IMR-90 (cell line): ENCODE measurements at regions not wholly inside any gene's neighbourhood (a gene's known extent, or its start where the extent isn't known, plus 50 kb on each side); places are given as distances from the start of the nearest gene placed in this dataset.

Source experiments
- ATAC-seq: fragments of 200-7000 bp; cut with Tn5 transposase; 2 replicates; pipeline ENCODE4 v1.9.1; 2020; ENCODE audit warnings: low read depth, mild to moderate bottlenecking, moderate library complexity
- BruUV-seq: library from RNA; stranded (reverse); fragments of 400-500 nt; replicated peaks from 2 replicates; lab custom pipeline; 2021; lab: Mats Ljungman, UMichigan
- CTCF ChIA-PET: fragments of 300-600 bp; formaldehyde crosslinking; extraction: SDS; loops from one replicate; lab custom pipeline; 2021; ENCODE audit warnings: antibody characterized with exemption; lab: Yijun Ruan, JAX
- POLR2A ChIA-PET: fragments of 300-600 bp; sonication (Branson Sonifier 250); formaldehyde crosslinking; loops from one replicate; lab custom pipeline; 2022; ENCODE audit warnings: antibody characterized with exemption; ENCODE audit not compliant: unreplicated experiment; lab: Charles Lee
- DNase-seq: peaks from one replicate; pipeline ENCODE4 v3.0.0; 2013
- H2AFZ ChIP-seq: replicated peaks from 2 replicates; pipeline ENCODE3; 2013; ENCODE audit warnings: low read length, mild to moderate bottlenecking; ENCODE audit not compliant: poor library complexity
- H2AK5ac ChIP-seq: 2 replicates; pipeline ENCODE4 v1.6.1; 2013; ENCODE audit warnings: low read depth, low read length, inconsistent platforms
- H2AK9ac ChIP-seq: replicated peaks from 2 replicates; pipeline ENCODE3; 2013; ENCODE audit warnings: mild to moderate bottlenecking, low read depth, low read length, moderate library complexity; ENCODE audit not compliant: poor library complexity
- H2BK120ac ChIP-seq: 2 replicates; pipeline ENCODE4 v1.6.1; 2013; ENCODE audit warnings: low read depth, low read length, inconsistent platforms
- H2BK15ac ChIP-seq: 3 replicates; pipeline ENCODE4 v1.6.1; 2013; ENCODE audit warnings: low read depth, low read length, inconsistent platforms
- H2BK20ac ChIP-seq: 2 replicates; pipeline ENCODE4 v1.6.1; 2013; ENCODE audit warnings: low read depth, mild to moderate bottlenecking, inconsistent platforms, low read length, moderate library complexity
- H2BK5ac ChIP-seq: 2 replicates; pipeline ENCODE4 v1.6.1; 2013; ENCODE audit warnings: mild to moderate bottlenecking, low read depth, low read length, inconsistent platforms; ENCODE audit not compliant: poor library complexity, severe bottlenecking
- H3K14ac ChIP-seq: replicated peaks from 2 replicates; pipeline ENCODE4 v1.6.1; 2013; ENCODE audit warnings: low read depth, low read length, inconsistent platforms
- H3K18ac ChIP-seq: 2 replicates; pipeline ENCODE4 v1.6.1; 2013; ENCODE audit warnings: low read depth, low read length, control low read depth
- H3K23ac ChIP-seq: 2 replicates; pipeline ENCODE4 v1.6.1; 2013; ENCODE audit warnings: low read depth, low read length, inconsistent platforms
- H3K27ac ChIP-seq: 2 replicates; pipeline ENCODE4 v1.5.1; 2013; ENCODE audit warnings: mild to moderate bottlenecking, control low read depth, low read length; ENCODE audit not compliant: insufficient read depth
- H3K27me3 ChIP-seq: 2 replicates; pipeline ENCODE4 v1.6.1; 2013; ENCODE audit warnings: low read length; ENCODE audit not compliant: control insufficient read depth, insufficient read depth
- H3K36me3 ChIP-seq: 2 replicates; pipeline ENCODE4 v1.6.1; 2013; ENCODE audit warnings: low read length, mixed read lengths; ENCODE audit not compliant: control insufficient read depth, insufficient read depth
- H3K4ac ChIP-seq: 2 replicates; pipeline ENCODE4 v1.6.1; 2013; ENCODE audit warnings: low read depth, low read length, inconsistent platforms
- H3K4me1 ChIP-seq: 2 replicates; pipeline ENCODE4 v1.6.1; 2013; ENCODE audit warnings: low read length, mixed read lengths; ENCODE audit not compliant: control insufficient read depth, insufficient read depth
- H3K4me2 ChIP-seq: 2 replicates; pipeline ENCODE4 v1.6.1; 2013; ENCODE audit warnings: low read depth, mild to moderate bottlenecking, control low read depth, low read length, moderate library complexity
- H3K4me3 ChIP-seq: 2 replicates; pipeline ENCODE4 v1.5.1; 2013; ENCODE audit warnings: low read depth, mild to moderate bottlenecking, control low read depth, low read length, moderate library complexity; ENCODE audit not compliant: insufficient read depth
- H3K56ac ChIP-seq: 2 replicates; pipeline ENCODE4 v1.6.1; 2013; ENCODE audit warnings: low read length, inconsistent platforms; ENCODE audit not compliant: insufficient read depth; ENCODE audit errors: extremely low read depth
- H3K79me1 ChIP-seq, 2 experiments: 2 replicates each; pipeline ENCODE4 v1.6.1; 2013; ENCODE audit warnings: low read length in 2 of 2, inconsistent platforms in 1 of 2, low read depth in 1 of 2
- H3K9ac ChIP-seq: 2 replicates; pipeline ENCODE4 v1.6.1; 2013; ENCODE audit warnings: low read depth, low read length, control low read depth
- H3K9me1 ChIP-seq: 2 replicates; pipeline ENCODE4 v1.6.1; 2013; ENCODE audit warnings: low read length, inconsistent platforms; ENCODE audit not compliant: insufficient read depth
- H3K9me3 ChIP-seq: 2 replicates; pipeline ENCODE4 v1.6.1; 2013; ENCODE audit warnings: low read length; ENCODE audit not compliant: control insufficient read depth, insufficient read depth
- H4K20me1 ChIP-seq: 2 replicates; pipeline ENCODE4 v1.6.1; 2013; ENCODE audit warnings: low read length, inconsistent platforms; ENCODE audit not compliant: insufficient read depth
- H4K5ac ChIP-seq: 2 replicates; pipeline ENCODE4 v1.6.1; 2013; ENCODE audit warnings: mild to moderate bottlenecking, low read depth, low read length, control low read depth
- H4K8ac ChIP-seq, 2 experiments: 2 replicates each; pipeline ENCODE4 v1.6.1; 2013; ENCODE audit warnings: low read depth in 2 of 2, low read length in 2 of 2, control low read depth in 1 of 2, inconsistent platforms in 1 of 2
- H4K91ac ChIP-seq: 2 replicates; pipeline ENCODE4 v1.6.1; 2013; ENCODE audit warnings: low read depth, low read length, inconsistent platforms; ENCODE audit not compliant: insufficient read depth
- CHD1 ChIP-seq: IDR thresholded peaks from 2 replicates; pipeline ENCODE4 v1.6.1; 2012; ENCODE audit warnings: low read depth, low read length, improper control_type of control experiment
- FOS ChIP-seq: fragments of 150-350 bp; IDR thresholded peaks from 2 replicates; pipeline ENCODE4 v1.6.1; 2016; ENCODE audit warnings: low read depth, low read length
- RFX5 ChIP-seq: IDR thresholded peaks from 2 replicates; pipeline ENCODE4 v1.8.0; 2012; ENCODE audit warnings: low read depth, mild to moderate bottlenecking, low read length, moderate library complexity
- SMC3 ChIP-seq: fragments of 150-350 bp; IDR thresholded peaks from 2 replicates; pipeline ENCODE4 v1.6.1; 2016; ENCODE audit warnings: low read depth, mild to moderate bottlenecking, antibody characterized with exemption, low read length, moderate library complexity
- WGBS, 2 experiments: methylation state at CpG; one replicate each; pipeline versions ENCODE4 v1.1.5 to v1.1.7; 2013; ENCODE audit warnings: missing lambda C conversion rate in 2 of 2; ENCODE audit not compliant: insufficient read length in 1 of 2; ENCODE audit errors: extremely low coverage in 2 of 2; 5-methylcytosine and 5-hydroxymethylcytosine counted together
- dilution Hi-C: fragments of 300-500 bp; cut with HindIII; formaldehyde crosslinking; loops from one replicate; pipeline ENCODE4 v1.14.3; 2018; ENCODE audit warnings: low sequenced_read_pairs; ENCODE audit not compliant: unreplicated experiment
- in situ Hi-C: fragments of 300-500 bp; cut with MboI; formaldehyde crosslinking; loops from 3 replicates; pipeline ENCODE4 v1.14.3; 2019; ENCODE audit warnings: low sequenced_read_pairs, inconsistent platforms, mixed read lengths
- intact Hi-C: fragments of 100-400 bp; cut with micrococcal nuclease; formaldehyde crosslinking; loops from 2 replicates; pipeline ENCODE4 v1.10.0; 2022
- TF ChIP-seq, protein P1 (sequence below): fragments of 150-350 bp; IDR thresholded peaks from 2 replicates; pipeline ENCODE4 v1.6.1; 2017; ENCODE audit warnings: mild to moderate bottlenecking, antibody characterized with exemption, low read length, low read depth

DNA sequence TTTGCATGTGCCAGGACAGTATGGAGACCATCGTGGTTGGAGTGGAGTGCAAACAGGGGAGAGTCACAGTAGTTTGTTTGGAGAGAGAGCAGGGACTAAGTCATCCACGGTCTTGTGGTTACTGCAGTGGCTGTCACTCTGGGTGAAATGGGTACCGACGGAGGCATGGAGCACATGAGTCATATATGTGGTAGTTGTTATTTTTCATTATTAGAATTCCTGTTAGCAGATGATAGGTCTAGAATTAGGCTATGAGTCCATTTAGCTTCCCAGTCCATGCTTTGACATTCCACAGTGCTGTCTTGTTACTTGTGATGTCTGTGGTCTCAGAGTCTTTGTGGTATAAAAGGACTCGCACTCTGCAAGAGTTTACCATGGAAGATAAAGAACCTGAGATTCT is 303.9 kb downstream of the DMRT2 start:
- no peak overlapping the region for H2AK5ac ChIP-seq
- H4K5ac ChIP-seq: no peak overlapping the region
- no peak overlapping the region for H3K23ac ChIP-seq
- H4K91ac ChIP-seq: no peak overlapping the region
- no peak overlapping the region for H2AK9ac ChIP-seq
- no peak overlapping the region for H2BK120ac ChIP-seq
- WGBS, 2 experiments: 10% methylated on average over 2 of the region's 5 CpGs; no CpG with 5 or more reads in 1 of the 2 experiments
- no peak overlapping the region for H3K4ac ChIP-seq
- no peak overlapping the region for H3K56ac ChIP-seq
- no peaks in the 10 kb centered on the region for H3K9me1 ChIP-seq
- no peaks in the 10 kb centered on the region for H3K27me3 ChIP-seq
- BruUV-seq: no TSS peak
- no peaks in the 10 kb centered on the region for H4K20me1 ChIP-seq
- no peak for ATAC-seq
- no peak overlapping the region for H2BK20ac ChIP-seq
- in situ Hi-C loops: no loop called here
- H3K9me3 ChIP-seq: peaks cover 10% of the 10 kb centered on the region
- no peak overlapping the region for H3K4me2 ChIP-seq
- TF ChIP-seq RFX5 (no peak), CHD1 (no peak), FOS (no peak), SMC3 (no peak)
- TF ChIP-seq, protein P1, sequence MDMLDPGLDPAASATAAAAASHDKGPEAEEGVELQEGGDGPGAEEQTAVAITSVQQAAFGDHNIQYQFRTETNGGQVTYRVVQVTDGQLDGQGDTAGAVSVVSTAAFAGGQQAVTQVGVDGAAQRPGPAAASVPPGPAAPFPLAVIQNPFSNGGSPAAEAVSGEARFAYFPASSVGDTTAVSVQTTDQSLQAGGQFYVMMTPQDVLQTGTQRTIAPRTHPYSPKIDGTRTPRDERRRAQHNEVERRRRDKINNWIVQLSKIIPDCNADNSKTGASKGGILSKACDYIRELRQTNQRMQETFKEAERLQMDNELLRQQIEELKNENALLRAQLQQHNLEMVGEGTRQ: no peak
- no peak for DNase-seq
- no peak overlapping the region for H2BK15ac ChIP-seq
- H4K8ac ChIP-seq: no peak overlapping the region
- H3K27ac ChIP-seq: no peak overlapping the region
- H3K36me3 ChIP-seq: no peaks in the 10 kb centered on the region
- H3K14ac ChIP-seq: no peak overlapping the region
- dilution Hi-C loops: no loop called here
- no peak overlapping the region for H2BK5ac ChIP-seq
- no peak overlapping the region for H3K4me3 ChIP-seq
- intact Hi-C loops: no loop called here
- H3K79me1 ChIP-seq: no peaks in the 10 kb centered on the region
- ChIA-PET POLR2A (no interaction called here), CTCF (no interaction called here)
- no peak overlapping the region for H2AFZ ChIP-seq
- no peak overlapping the region for H3K18ac ChIP-seq
- no peaks in the 10 kb centered on the region for H3K4me1 ChIP-seq
- no peak overlapping the region for H3K9ac ChIP-seq
